Sciatic nerve (tissue), 2 donors: ENCODE measurements at regions not wholly inside any gene's neighbourhood (a gene's known extent, or its start where the extent isn't known, plus 50 kb on each side); places are given as distances from the start of the nearest gene placed in this dataset.
A peak's percentile ranks its signal among the peaks of the same experiment; 100 is the strongest.

Experiments
- ATAC-seq: fragments of 200-7000 bp; cut with Tn5 transposase; one replicate; pipeline ENCODE4 v1.9.1; 2020; ENCODE audit warnings: mild to moderate bottlenecking, moderate library complexity
- DNase-seq: peaks from one replicate; pipeline ENCODE4 v3.0.0-alpha.2; 2020; ENCODE audit warnings: low spot score
- intact Hi-C: fragments of 100-400 bp; cut with DNase I; formaldehyde crosslinking; loops from one replicate; pipeline ENCODE4 v1.14.2; 2022
- donor health status: DM: no; HTN: no; CAD: no.
- donor health status: DM: no; HTN: no; CAD: no.

DNA sequence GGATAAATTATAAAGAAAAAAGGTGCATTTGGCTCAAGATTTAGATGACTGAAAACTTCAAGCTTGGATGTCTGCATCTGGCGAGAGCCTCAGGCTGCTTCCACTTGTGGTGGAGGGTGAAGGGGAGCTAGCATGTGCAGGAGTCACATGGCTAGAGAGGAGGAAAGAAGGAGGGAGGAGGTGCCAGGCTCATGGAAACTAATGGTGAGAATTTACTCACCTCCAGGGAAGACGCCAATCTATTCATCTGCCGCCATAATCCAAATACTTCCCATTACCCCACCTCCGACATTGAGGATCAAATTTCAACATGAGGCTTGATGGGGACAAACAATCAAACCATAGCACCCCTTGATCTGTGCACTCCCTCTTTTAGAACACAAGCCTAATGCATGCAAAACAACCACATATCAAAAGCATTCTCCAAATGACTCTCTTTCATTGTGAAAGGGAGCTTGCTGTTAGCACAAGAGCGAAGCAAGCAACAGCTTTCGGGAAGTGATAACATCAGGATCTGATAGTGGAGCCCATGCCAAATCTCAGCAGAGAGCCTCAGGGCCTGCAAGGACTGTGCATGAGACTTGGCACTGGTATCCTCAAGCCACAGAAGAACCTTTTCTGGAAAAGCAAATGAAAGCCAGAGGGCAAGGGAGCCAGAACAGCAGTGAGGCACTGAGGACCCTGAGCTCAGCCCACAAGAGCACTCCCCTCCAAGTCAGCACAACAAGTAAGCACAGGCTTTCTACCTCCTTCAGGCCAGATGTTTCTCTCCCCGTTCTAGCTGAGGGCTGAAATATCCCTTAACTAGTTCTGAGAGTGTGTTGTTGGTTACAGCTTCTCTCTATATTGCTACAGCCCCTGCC lies 50.2 kb upstream of the THBS1 start:
- intact Hi-C loops = no loop called here
- ATAC-seq = peak; percentile 87

More for the DNA sequence above, 50.2 kb upstream of the THBS1 start:
- no peak for DNase-seq
